ENCODE measurements at regions not wholly inside any gene's neighbourhood (a gene's known extent, or its start where the extent isn't known, plus 50 kb on each side); places are given as distances from the start of the nearest gene placed in this dataset.

- TF ChIP-seq, protein P1, sequence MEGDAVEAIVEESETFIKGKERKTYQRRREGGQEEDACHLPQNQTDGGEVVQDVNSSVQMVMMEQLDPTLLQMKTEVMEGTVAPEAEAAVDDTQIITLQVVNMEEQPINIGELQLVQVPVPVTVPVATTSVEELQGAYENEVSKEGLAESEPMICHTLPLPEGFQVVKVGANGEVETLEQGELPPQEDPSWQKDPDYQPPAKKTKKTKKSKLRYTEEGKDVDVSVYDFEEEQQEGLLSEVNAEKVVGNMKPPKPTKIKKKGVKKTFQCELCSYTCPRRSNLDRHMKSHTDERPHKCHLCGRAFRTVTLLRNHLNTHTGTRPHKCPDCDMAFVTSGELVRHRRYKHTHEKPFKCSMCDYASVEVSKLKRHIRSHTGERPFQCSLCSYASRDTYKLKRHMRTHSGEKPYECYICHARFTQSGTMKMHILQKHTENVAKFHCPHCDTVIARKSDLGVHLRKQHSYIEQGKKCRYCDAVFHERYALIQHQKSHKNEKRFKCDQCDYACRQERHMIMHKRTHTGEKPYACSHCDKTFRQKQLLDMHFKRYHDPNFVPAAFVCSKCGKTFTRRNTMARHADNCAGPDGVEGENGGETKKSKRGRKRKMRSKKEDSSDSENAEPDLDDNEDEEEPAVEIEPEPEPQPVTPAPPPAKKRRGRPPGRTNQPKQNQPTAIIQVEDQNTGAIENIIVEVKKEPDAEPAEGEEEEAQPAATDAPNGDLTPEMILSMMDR (IDR thresholded peaks at IDR 0.05; ENCODE audit: low read depth, low read length) = no peak
- no peak for TF ChIP-seq EZH2phosphoT487 (IDR thresholded peaks at IDR 0.05; ENCODE audit: low read depth)
Observed at GRCh38 chr13:105971738-105972137, 563.7 kb downstream of the EFNB2 start.

Data from OCI-LY3 (cell line).